Gastrocnemius medialis (tissue), 4 donors: ENCODE measurements at regions not wholly inside any gene's neighbourhood (a gene's known extent, or its start where the extent isn't known, plus 50 kb on each side); places are given as distances from the start of the nearest gene placed in this dataset.

ENCODE experiments used
- POLR2A ChIP-seq, 2 donors: fragments of 450-650 bp; IDR thresholded peaks; one replicate each; pipeline ENCODE4 v1.6.1; 2017; ENCODE audit warnings: antibody characterized with exemption in 2 of 2, mild to moderate bottlenecking in 2 of 2, moderate library complexity in 2 of 2
- TF ChIP-seq, protein P1 (sequence below), 5 experiments: fragments of 450-650 bp in 3 of 5; fragments of 200-600 bp in 2 of 5; sonication (generic) in 2 of 5; IDR thresholded peaks in 4 of 5; conservative IDR thresholded peaks in 1 of 5; 1 replicate in 4 of 5; 2 replicates in 1 of 5; pipeline ENCODE4 v1.5.1; 2016 to 2019; ENCODE audit warnings: antibody characterized with exemption in 5 of 5, mild to moderate bottlenecking in 3 of 5, moderate library complexity in 3 of 5

DNA sequence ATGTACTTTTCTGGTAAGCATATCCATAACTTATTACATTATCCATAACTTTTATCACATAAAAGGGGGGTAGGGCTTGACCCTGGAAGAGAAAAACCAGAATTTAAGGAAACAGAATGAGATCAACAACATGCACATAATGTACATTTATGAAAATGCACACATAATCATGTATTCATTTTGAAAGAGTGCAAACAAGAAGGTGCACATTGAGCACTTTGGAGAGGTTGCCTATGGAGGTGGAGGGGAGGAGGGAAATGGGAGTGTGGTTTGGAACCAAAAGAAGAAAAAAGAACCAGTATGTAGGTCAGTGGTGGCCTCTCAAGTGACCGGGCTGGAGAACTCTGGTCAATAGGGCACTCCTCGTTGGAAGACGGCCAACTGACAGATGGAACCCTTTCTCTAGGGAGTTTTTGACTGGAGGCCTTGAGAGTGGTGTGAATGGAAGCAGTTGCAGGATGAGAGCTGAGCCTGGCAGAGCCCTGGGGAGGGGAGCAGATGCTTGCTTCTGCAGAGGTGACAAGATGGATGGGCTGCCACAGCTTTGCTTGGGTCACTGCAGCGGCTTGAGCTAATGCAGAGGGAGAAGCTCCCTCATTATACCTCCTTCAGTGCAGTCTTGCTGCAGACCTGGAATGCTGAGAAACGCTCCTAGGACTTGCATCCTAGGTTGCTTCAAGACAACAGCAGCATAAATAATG is 192.7 kb downstream of the SEC23IP start:
- TF ChIP-seq, protein P1, sequence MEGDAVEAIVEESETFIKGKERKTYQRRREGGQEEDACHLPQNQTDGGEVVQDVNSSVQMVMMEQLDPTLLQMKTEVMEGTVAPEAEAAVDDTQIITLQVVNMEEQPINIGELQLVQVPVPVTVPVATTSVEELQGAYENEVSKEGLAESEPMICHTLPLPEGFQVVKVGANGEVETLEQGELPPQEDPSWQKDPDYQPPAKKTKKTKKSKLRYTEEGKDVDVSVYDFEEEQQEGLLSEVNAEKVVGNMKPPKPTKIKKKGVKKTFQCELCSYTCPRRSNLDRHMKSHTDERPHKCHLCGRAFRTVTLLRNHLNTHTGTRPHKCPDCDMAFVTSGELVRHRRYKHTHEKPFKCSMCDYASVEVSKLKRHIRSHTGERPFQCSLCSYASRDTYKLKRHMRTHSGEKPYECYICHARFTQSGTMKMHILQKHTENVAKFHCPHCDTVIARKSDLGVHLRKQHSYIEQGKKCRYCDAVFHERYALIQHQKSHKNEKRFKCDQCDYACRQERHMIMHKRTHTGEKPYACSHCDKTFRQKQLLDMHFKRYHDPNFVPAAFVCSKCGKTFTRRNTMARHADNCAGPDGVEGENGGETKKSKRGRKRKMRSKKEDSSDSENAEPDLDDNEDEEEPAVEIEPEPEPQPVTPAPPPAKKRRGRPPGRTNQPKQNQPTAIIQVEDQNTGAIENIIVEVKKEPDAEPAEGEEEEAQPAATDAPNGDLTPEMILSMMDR (IDR thresholded peaks at IDR 0.05 in 4 of 5, conservative IDR thresholded peaks at IDR 0.05 in 1 of 5) = no peak
- no peak for TF ChIP-seq POLR2A (IDR thresholded peaks at IDR 0.05)
